ENCODE measurements at regions not wholly inside any gene's neighbourhood (a gene's known extent, or its start where the extent isn't known, plus 50 kb on each side); places are given as distances from the start of the nearest gene placed in this dataset.

DNA sequence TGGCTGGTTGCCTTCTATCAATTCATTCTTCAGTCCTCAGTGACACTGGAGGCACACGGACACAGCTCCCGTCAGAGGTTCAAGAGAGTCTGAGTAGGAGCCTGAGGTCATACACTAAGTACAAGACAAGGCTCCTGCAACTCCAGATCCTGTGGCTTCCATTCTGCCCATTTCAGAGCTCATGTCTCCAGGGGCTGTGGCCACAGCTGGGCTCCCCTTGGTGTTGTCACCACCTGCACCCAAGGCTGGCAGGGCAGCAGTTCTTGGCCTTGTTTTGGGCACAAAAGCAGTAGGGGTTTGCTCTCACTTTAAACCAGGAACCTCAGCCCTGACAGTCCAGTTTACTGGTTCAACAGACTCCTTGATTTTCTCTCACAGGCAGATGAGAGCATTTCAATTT lies 189.6 kb downstream of the ICE1 start:
- TF ChIP-seq ZSCAN23 (tag by site-specific recombination; IDR thresholded peaks at IDR 0.05) (no peak), CTCF (tag by site-specific recombination; IDR thresholded peaks at IDR 0.05) (no peak), TCF7L2 (IDR thresholded peaks at IDR 0.05; ENCODE audit: borderline replicate concordance, low read depth, low read length) (no peak), YY1 (tag by site-specific recombination; IDR thresholded peaks at IDR 0.05) (no peak), ZNF768 (tag by site-specific recombination; IDR thresholded peaks at IDR 0.05) (no peak), ZNF561 (tag by site-specific recombination; IDR thresholded peaks at IDR 0.05; ENCODE audit: borderline replicate concordance) (no peak), YY2 (tag by site-specific recombination; IDR thresholded peaks at IDR 0.05) (no peak), ZNF416 (tag by site-specific recombination; IDR thresholded peaks at IDR 0.05) (no peak), TSHZ1 (tag by site-specific recombination; IDR thresholded peaks at IDR 0.05; ENCODE audit: borderline replicate concordance) (no peak), ZBTB8A (tag by site-specific recombination; IDR thresholded peaks at IDR 0.05) (no peak), ZNF658 (tag by site-specific recombination; IDR thresholded peaks at IDR 0.05) (no peak)
- TF ChIP-seq, protein P1, sequence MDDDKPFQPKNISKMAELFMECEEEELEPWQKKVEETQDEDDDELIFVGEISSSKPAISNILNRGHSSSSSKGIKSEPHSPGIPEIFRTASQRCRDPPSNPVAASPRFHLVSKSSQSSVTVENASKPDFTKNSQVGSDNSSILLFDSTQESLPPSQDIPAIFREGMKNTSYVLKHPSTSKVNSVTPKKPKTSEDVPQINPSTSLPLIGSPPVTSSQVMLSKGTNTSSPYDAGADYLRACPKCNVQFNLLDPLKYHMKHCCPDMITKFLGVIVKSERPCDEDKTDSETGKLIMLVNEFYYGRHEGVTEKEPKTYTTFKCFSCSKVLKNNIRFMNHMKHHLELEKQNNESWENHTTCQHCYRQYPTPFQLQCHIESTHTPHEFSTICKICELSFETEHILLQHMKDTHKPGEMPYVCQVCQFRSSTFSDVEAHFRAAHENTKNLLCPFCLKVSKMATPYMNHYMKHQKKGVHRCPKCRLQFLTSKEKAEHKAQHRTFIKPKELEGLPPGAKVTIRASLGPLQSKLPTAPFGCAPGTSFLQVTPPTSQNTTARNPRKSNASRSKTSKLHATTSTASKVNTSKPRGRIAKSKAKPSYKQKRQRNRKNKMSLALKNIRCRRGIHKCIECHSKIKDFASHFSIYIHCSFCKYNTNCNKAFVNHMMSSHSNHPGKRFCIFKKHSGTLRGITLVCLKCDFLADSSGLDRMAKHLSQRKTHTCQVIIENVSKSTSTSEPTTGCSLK (tag by site-specific recombination; IDR thresholded peaks at IDR 0.05), result no peak
- TF ChIP-seq, protein P2, sequence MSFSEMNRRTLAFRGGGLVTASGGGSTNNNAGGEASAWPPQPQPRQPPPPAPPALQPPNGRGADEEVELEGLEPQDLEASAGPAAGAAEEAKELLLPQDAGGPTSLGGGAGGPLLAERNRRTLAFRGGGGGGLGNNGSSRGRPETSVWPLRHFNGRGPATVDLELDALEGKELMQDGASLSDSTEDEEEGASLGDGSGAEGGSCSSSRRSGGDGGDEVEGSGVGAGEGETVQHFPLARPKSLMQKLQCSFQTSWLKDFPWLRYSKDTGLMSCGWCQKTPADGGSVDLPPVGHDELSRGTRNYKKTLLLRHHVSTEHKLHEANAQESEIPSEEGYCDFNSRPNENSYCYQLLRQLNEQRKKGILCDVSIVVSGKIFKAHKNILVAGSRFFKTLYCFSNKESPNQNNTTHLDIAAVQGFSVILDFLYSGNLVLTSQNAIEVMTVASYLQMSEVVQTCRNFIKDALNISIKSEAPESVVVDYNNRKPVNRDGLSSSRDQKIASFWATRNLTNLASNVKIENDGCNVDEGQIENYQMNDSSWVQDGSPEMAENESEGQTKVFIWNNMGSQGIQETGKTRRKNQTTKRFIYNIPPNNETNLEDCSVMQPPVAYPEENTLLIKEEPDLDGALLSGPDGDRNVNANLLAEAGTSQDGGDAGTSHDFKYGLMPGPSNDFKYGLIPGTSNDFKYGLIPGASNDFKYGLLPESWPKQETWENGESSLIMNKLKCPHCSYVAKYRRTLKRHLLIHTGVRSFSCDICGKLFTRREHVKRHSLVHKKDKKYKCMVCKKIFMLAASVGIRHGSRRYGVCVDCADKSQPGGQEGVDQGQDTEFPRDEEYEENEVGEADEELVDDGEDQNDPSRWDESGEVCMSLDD (tag by site-specific recombination; IDR thresholded peaks at IDR 0.05), result no peak
